ENCODE measurements at regions not wholly inside any gene's neighbourhood (a gene's known extent, or its start where the extent isn't known, plus 50 kb on each side); places are given as distances from the start of the nearest gene placed in this dataset.
"Not testable (repeated sequence)": the region's sequence is repeated elsewhere in the genome, so short reads cannot be mapped to it uniquely, and the experiment has no call there.

DNA sequence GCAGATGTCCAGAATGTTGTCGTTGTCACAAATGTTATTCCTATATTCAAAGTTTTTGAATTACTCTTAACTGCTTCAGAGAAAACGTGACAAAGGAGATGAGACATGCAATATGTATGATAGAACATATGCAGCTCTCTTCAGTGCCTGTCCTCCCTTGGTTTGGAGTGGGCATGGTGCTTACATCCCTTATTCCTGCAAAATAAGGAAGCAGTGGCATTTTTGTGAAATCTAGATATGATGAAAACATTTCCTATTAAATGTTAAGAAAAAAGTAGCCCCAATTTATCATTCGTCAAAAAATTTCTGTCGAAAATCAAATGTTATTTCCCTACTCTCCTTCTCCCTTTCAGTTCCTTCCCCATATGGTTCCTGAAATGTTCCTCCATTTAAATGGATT, 457.5 kb upstream of the FANCL start:
- H3K4me1 ChIP-seq (ENCODE audit: low read length): peaks cover 13% of the 10 kb centered on the region
- H4K20me1 ChIP-seq (ENCODE audit: insufficient read depth, low read length): no peaks in the 10 kb centered on the region
- no peaks in the 10 kb centered on the region for H3K27me3 ChIP-seq (ENCODE audit: low read depth, low read length)
- H3K4me3 ChIP-seq (ENCODE audit: low read length): no peak overlapping the region
- no peak overlapping the region for H3K9ac ChIP-seq (ENCODE audit: low read length)
- H3K79me2 ChIP-seq (ENCODE audit: low read length): no peaks in the 10 kb centered on the region
- no peak for TF ChIP-seq EZH2phosphoT487 (IDR thresholded peaks at IDR 0.05; ENCODE audit: low read depth)
- TF ChIP-seq, protein P1, sequence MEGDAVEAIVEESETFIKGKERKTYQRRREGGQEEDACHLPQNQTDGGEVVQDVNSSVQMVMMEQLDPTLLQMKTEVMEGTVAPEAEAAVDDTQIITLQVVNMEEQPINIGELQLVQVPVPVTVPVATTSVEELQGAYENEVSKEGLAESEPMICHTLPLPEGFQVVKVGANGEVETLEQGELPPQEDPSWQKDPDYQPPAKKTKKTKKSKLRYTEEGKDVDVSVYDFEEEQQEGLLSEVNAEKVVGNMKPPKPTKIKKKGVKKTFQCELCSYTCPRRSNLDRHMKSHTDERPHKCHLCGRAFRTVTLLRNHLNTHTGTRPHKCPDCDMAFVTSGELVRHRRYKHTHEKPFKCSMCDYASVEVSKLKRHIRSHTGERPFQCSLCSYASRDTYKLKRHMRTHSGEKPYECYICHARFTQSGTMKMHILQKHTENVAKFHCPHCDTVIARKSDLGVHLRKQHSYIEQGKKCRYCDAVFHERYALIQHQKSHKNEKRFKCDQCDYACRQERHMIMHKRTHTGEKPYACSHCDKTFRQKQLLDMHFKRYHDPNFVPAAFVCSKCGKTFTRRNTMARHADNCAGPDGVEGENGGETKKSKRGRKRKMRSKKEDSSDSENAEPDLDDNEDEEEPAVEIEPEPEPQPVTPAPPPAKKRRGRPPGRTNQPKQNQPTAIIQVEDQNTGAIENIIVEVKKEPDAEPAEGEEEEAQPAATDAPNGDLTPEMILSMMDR (IDR thresholded peaks at IDR 0.05; ENCODE audit: low read depth, low read length): no peak
- H3K27ac ChIP-seq (ENCODE audit: low read length): no peak overlapping the region
- no peaks in the 10 kb centered on the region for H3K9me3 ChIP-seq (ENCODE audit: insufficient read depth, low read length)
- H2AFZ ChIP-seq (ENCODE audit: low read depth, low read length): no peak overlapping the region
- no peak overlapping the region for H3K4me2 ChIP-seq (ENCODE audit: low read length)
- H3K36me3 ChIP-seq (replicated peaks; ENCODE audit: low read depth, low read length): no peaks in the 10 kb centered on the region

DNA sequence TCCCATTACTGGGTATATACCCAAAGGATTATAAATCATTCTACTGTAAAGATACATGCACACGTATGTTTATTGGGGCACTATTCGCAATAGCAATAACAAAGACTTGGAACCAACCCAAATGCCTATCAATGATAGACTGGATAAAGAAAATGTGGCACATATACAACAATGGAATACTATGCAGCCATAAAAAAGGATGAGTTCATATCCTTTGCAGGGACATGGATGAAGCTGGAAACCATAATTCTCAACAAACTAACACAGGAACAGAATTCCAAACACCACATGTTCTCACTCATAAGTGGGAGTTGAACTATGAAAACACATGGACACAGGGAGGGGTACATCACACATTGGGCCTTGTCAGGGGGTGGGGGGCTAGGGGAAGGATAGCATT, 453.0 kb upstream of the FANCL start:
- not testable (repeated sequence) for H4K20me1 ChIP-seq (ENCODE audit: insufficient read depth, low read length); H3K9ac ChIP-seq (ENCODE audit: low read length); H3K27me3 ChIP-seq (ENCODE audit: low read depth, low read length); H3K4me3 ChIP-seq (ENCODE audit: low read length); H3K4me2 ChIP-seq (ENCODE audit: low read length); H3K4me1 ChIP-seq (ENCODE audit: low read length); H2AFZ ChIP-seq (ENCODE audit: low read depth, low read length); H3K27ac ChIP-seq (ENCODE audit: low read length); H3K9me3 ChIP-seq (ENCODE audit: insufficient read depth, low read length); H3K79me2 ChIP-seq (ENCODE audit: low read length); H3K36me3 ChIP-seq (replicated peaks; ENCODE audit: low read depth, low read length)

DNA sequence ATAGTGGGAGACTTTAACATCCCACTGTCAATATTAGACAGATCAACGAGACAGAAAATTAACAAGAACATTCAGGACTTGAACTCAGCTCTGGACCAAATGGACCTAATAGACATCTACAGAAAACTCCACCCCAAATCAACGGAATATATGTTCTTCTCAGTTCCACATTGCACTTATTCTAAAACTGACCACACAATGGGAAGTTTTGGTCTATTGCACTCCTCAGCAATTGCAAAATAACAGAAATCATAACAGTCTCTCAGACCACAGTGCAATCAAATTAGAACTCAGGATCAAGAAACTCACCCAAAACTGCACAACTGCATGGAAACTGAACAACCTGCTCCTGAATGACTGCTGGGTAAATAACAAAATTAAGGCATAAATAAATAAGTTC, 449.9 kb upstream of the FANCL start:
- not testable (repeated sequence) for H3K36me3 ChIP-seq (replicated peaks; ENCODE audit: low read depth, low read length); H3K9me3 ChIP-seq (ENCODE audit: insufficient read depth, low read length); H3K27ac ChIP-seq (ENCODE audit: low read length); H2AFZ ChIP-seq (ENCODE audit: low read depth, low read length); H3K27me3 ChIP-seq (ENCODE audit: low read depth, low read length); H3K4me3 ChIP-seq (ENCODE audit: low read length); H4K20me1 ChIP-seq (ENCODE audit: insufficient read depth, low read length); H3K79me2 ChIP-seq (ENCODE audit: low read length); H3K4me1 ChIP-seq (ENCODE audit: low read length); H3K4me2 ChIP-seq (ENCODE audit: low read length); H3K9ac ChIP-seq (ENCODE audit: low read length)

DNA sequence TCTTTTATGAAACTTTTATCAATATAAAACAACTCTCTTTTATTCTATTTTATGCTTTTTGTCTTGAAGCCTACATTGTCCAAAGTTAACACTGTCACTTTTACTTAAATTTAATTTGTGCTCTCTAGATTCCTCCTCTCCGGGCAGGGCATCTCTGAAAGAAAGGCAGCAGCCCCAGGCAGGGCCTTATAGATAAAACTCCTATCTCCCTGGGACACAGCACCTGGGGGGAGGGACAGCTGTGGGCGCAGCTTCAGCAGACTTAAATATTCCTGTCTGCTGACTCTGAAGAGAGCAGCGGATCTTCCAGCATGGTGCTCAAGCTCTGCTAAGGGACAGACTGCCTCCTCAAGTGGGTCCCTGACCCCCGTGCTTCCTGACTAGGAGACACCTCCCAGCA, 447.7 kb upstream of the FANCL start:
- H3K9me3 ChIP-seq (ENCODE audit: insufficient read depth, low read length): no peaks in the 10 kb centered on the region
- no peak overlapping the region for H3K9ac ChIP-seq (ENCODE audit: low read length)
- H2AFZ ChIP-seq (ENCODE audit: low read depth, low read length): no peak overlapping the region
- H3K79me2 ChIP-seq (ENCODE audit: low read length): no peaks in the 10 kb centered on the region
- H3K4me3 ChIP-seq (ENCODE audit: low read length): no peak overlapping the region
- peaks cover 10% of the 10 kb centered on the region for H3K4me1 ChIP-seq (ENCODE audit: low read length)
- H3K27me3 ChIP-seq (ENCODE audit: low read depth, low read length): no peaks in the 10 kb centered on the region
- TF ChIP-seq, protein P1 (IDR thresholded peaks at IDR 0.05; ENCODE audit: low read depth, low read length): no peak
- no peak for TF ChIP-seq EZH2phosphoT487 (IDR thresholded peaks at IDR 0.05; ENCODE audit: low read depth)
- H4K20me1 ChIP-seq (ENCODE audit: insufficient read depth, low read length): no peaks in the 10 kb centered on the region
- H3K27ac ChIP-seq (ENCODE audit: low read length): no peak overlapping the region
- H3K4me2 ChIP-seq (ENCODE audit: low read length): no peak overlapping the region
- H3K36me3 ChIP-seq (replicated peaks; ENCODE audit: low read depth, low read length): no peaks in the 10 kb centered on the region

GRCh38 chr2:58686776-58687175, 445.7 kb upstream of the FANCL start:
- no peak overlapping the region for H3K9ac ChIP-seq (ENCODE audit: low read length)
- no peaks in the 10 kb centered on the region for H4K20me1 ChIP-seq (ENCODE audit: insufficient read depth, low read length)
- no peaks in the 10 kb centered on the region for H3K79me2 ChIP-seq (ENCODE audit: low read length)
- no peaks in the 10 kb centered on the region for H3K36me3 ChIP-seq (replicated peaks; ENCODE audit: low read depth, low read length)
- no peak for TF ChIP-seq EZH2phosphoT487 (IDR thresholded peaks at IDR 0.05; ENCODE audit: low read depth)
- TF ChIP-seq, protein P1 (IDR thresholded peaks at IDR 0.05; ENCODE audit: low read depth, low read length): no peak
- no peak overlapping the region for H3K27ac ChIP-seq (ENCODE audit: low read length)
- no peaks in the 10 kb centered on the region for H3K27me3 ChIP-seq (ENCODE audit: low read depth, low read length)
- H3K4me2 ChIP-seq (ENCODE audit: low read length): peak overlapping the region; percentile 11
- H3K4me3 ChIP-seq (ENCODE audit: low read length): no peak overlapping the region
- peaks cover 10% of the 10 kb centered on the region for H3K4me1 ChIP-seq (ENCODE audit: low read length)
- H3K9me3 ChIP-seq (ENCODE audit: insufficient read depth, low read length): no peaks in the 10 kb centered on the region
- no peak overlapping the region for H2AFZ ChIP-seq (ENCODE audit: low read depth, low read length)

Data from OCI-LY3 (cell line).